RWPE1 (cell line): ENCODE measurements at regions not wholly inside any gene's neighbourhood (a gene's known extent, or its start where the extent isn't known, plus 50 kb on each side); places are given as distances from the start of the nearest gene placed in this dataset.

Source experiments
- CTCF ChIA-PET: fragments of 350-600 bp; sonication (Branson Sonifier 250); formaldehyde crosslinking; extraction: SDS; loops from one replicate; lab custom pipeline; 2021; lab: Yijun Ruan, JAX
- POLR2A ChIA-PET: fragments of 400-600 bp; formaldehyde crosslinking; extraction: SDS; loops from one replicate; lab custom pipeline; 2020; ENCODE audit warnings: antibody characterized with exemption; ENCODE audit not compliant: low non-redundant PET; lab: Yijun Ruan, JAX
- DNase-seq: peaks from one replicate; pipeline ENCODE4 v3.0.0; 2012; ENCODE audit warnings: low spot score
- H3K27ac ChIP-seq: fragments of 450-650 bp; 2 replicates; pipeline ENCODE4 v1.5.1; 2017
- TF ChIP-seq, protein P1 (sequence below): fragments of 450-650 bp; conservative IDR thresholded peaks from 2 replicates; pipeline ENCODE4 v1.5.1; 2017; ENCODE audit warnings: low read depth, mild to moderate bottlenecking

DNA sequence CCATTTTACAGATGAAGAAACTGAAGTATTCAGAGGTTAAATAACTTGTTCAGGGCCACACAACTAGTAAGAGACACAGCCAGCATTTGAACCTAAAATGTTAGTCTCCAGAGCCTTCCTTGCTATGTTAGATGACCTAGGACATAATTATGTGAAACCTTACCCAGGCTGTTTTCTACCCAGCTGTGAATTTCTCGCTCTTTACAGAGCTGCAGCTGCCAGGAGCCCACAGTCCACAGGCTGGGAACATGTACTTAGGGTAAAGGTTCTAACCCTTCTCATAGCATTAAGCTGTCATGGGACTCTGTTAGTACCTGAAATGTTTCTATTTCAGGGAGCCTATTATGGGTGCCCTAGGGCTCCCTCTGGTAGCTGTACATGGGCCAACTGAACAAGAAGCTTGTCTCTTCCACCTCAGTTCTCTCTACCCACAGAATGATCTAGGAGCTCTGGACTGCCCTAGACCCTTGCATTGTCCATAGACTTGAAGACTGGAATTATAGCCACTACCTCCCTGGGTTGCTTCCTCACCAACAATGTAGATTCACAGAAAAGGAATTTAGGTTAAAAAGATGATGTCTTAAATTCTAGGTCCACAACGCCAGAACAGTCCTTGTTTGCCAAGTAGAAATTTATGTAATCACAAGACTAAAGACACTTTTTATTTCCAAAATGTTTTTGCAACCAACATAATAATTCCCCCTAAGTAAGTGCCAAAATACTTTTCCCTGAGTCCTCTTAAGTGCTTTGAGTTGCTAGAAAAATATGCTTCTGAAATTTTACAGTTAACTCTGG, 262.9 kb downstream of the PIK3R1 start:
- POLR2A ChIA-PET: no interaction called here
- DNase-seq: no peak
- TF ChIP-seq, protein P1, sequence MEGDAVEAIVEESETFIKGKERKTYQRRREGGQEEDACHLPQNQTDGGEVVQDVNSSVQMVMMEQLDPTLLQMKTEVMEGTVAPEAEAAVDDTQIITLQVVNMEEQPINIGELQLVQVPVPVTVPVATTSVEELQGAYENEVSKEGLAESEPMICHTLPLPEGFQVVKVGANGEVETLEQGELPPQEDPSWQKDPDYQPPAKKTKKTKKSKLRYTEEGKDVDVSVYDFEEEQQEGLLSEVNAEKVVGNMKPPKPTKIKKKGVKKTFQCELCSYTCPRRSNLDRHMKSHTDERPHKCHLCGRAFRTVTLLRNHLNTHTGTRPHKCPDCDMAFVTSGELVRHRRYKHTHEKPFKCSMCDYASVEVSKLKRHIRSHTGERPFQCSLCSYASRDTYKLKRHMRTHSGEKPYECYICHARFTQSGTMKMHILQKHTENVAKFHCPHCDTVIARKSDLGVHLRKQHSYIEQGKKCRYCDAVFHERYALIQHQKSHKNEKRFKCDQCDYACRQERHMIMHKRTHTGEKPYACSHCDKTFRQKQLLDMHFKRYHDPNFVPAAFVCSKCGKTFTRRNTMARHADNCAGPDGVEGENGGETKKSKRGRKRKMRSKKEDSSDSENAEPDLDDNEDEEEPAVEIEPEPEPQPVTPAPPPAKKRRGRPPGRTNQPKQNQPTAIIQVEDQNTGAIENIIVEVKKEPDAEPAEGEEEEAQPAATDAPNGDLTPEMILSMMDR: no peak
- no peak overlapping the region for H3K27ac ChIP-seq
- CTCF ChIA-PET: interaction anchor here (0.5 to 1.2 kb wide), 4 partner anchors 18 to 205 kb away, joined by 3 to 5 read pairs (median 4); no protein-coding TSS in a partner anchor

DNA sequence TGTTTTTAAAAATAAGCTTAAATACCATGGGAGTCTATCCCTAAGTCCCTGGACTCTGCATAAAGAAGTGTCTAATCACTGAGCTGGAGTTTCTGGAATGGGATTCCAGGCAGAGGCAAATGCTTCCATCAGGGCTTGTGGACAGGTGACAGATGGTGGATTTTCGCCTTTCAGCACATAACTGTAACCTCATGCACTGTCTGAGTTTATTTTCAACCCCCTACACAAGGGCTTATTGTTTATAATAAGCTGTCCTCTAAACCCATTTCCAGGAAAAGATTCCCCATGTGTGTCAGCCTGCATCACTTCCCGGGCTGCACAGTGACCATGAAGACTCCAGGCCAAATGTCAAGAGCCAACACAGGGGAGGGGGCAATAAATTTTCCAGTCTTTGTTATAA, 264.0 kb downstream of the PIK3R1 start:
- ChIA-PET POLR2A (interaction anchor here (0.6 kb wide), 1 partner anchor 125 kb away, joined by 3 read pairs; no protein-coding TSS in a partner anchor), CTCF (interaction anchor here (0.6 to 1.2 kb wide), 3 partner anchors 19 to 531 kb away, joined by 3 to 5 read pairs (median 3); no protein-coding TSS in a partner anchor)
- DNase-seq: no peak
- no peak overlapping the region for H3K27ac ChIP-seq
- TF ChIP-seq, protein P1: no peak

DNA sequence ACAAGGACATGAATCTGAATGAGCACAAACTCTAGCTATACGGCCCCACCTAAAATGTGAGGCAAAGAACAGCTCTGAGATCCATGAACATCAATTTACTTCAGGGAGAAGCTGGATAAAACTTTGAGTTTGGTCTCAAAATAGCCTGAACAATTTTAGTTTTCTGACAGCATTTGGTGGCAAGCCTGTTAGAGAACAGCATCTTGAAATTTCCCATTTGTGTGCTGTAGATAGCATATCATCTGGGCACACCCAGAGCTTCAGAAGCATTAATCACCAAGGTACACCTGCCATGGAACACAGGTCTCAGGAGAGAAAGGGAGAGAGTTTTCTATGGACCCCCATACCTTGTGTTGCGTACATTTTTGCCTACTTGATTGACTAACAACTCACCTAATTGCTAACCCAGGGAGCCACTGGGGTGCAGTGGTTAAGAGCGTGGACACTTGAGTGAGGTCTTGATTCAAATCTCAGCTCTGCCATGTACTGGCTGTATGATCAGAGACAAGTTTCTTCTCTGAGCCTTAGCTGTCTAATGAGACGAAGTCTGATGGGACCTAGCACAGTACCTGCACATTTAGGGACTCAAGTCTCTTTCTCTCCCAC, 264.9 kb downstream of the PIK3R1 start:
- TF ChIP-seq, protein P1: no peak
- ChIA-PET CTCF (interaction anchor here (0.6 to 0.7 kb wide), 2 partner anchors 10 to 940 kb away, joined by 3 read pairs; no protein-coding TSS in a partner anchor), POLR2A (no interaction called here)
- DNase-seq: no peak
- no peak overlapping the region for H3K27ac ChIP-seq

DNA sequence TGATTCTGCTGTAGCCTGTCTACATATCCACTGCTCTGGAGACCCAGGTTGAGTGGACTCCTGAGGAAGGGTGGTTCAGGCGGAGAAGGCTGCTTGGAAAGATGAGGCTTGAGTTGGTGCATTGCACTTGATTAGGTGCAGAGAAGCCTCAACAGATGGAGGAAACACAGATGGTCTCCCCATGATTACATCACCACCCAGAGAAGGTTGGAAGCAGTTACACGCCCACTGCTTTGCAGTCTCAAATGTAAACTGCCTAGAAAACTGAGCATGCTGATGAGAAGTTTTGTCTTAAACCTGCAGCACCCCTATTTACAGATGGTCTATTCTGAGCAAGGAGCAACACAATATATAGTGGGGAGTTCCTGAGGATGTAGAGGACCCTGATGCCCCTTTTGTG, 266.6 kb downstream of the PIK3R1 start:
- POLR2A ChIA-PET: no interaction called here

DNA sequence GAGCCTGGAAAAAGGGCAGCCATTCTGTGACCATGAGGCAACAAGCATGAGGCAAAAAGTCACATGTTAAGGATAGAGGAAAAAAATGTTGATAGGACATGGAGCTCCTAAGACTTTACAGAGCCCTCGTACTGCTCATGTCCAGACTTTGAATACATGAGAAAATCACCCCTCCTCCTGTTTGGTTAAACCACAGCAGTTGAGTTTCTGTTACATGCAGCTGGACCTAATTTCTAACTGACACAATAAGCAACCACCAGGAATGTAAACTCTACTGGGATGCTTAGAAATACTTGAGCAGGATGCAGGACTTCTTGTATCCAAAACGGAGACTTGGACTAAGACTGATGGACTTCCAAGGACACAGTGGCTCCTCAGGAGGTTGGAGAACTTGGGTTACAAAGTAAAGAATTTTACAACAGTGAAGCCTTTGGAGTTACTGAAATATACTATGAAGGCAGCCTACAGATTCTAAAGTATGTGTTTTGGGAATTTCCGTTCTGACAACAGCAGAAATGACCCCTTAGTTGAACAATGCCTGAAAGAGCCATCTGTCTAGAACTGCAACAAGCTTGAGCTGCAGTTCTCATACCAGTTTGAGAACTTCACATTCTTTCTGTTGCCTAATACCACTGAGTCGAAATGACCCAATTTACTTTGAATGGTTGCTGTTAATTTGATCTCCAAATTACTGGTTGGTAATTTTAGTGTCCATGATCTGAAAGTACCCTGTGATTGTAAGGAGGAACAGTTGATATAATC, 268.9 kb downstream of the PIK3R1 start:
- H3K27ac ChIP-seq: no peak overlapping the region
- ChIA-PET CTCF (interaction anchor here (0.6 to 1.0 kb wide), 3 partner anchors 10 to 1134 kb away, joined by 3 to 5 read pairs (median 4); no protein-coding TSS in a partner anchor), POLR2A (no interaction called here)
- no peak for DNase-seq
- TF ChIP-seq, protein P1: no peak

More for the DNA sequence above, 266.6 kb downstream of the PIK3R1 start:
- CTCF ChIA-PET: no interaction called here
- TF ChIP-seq, protein P1: no peak
- no peak for DNase-seq
- H3K27ac ChIP-seq: no peak overlapping the region

DNA sequence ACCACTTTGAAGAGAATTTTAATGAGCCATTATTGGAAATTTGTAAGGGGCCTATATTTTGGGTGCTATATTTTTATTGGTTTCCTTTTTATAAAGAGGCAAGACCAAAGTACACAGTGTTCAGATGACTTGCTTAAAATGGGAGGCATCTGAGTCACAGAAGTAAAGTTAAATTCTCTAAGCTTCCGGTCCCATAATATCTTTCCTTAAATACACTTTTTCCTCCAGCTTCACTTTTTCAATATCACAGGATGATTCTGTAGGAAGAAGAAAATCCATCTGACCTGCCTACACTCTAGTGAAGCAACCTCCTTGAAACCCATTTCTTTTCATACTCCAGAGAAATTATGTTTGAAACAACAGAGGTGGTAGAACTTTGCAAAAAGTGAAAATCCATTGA, 274.0 kb downstream of the PIK3R1 start:
- TF ChIP-seq, protein P1: no peak
- ChIA-PET POLR2A (no interaction called here), CTCF (no interaction called here)
- no peak overlapping the region for H3K27ac ChIP-seq
- no peak for DNase-seq
